ENCODE measurements at regions not wholly inside any gene's neighbourhood (a gene's known extent, or its start where the extent isn't known, plus 50 kb on each side); places are given as distances from the start of the nearest gene placed in this dataset.

DNA sequence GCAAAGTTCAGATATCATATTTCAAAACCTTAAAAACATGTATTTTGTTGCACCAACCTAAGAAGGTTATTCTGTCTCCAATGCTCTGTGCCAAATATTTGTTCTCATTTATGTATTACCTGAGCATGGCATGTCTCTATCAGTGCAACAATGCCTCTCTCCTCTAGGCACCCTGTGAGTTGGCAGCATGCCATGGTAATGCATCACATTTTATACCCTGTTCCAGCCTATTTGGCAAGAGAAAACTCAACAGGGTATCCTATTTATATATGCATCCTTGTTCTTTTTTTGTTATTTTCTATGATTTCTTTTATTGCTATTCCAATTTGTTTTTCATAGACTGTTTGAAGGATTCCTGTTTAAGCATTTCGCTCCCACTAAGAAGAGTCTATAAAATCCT, 126.3 kb upstream of the NRXN1 start:
- DNase-seq: no peak

GRCh38 chr2:51153236-51153635, 121.3 kb upstream of the NRXN1 start:
- no peak for DNase-seq

DNA sequence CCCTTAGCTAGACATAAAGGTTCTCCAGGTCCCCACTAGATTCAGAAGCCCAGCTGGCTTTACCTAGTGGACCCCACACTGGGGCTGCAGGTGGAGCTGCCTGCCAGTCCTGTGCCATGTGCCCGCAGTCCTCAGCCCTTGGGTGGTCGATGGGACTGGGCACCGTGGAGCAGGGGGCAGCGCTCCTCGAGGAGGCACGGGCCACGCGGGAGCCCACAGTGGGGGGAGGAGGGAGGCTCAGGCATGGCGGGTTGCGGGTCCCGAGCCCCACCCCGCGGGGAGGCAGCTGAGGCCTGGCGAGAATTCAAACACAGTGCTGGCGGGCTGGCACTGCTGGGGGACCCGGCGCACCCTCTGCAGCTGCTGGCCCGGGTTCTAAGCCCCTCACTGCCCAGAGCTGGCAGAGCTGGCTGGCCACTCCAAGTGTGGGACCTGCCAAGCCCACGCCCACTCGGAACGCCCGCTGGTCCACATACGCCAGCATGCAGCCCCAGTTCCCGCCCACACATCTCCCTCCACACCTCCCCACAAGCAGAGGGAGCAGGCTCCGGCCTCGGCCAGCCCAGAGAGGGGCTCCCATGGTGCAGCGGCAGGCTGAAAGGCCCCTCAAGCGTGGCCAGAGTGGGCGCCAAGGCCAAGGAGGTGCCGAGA, 119.7 kb upstream of the NRXN1 start:
- no peak for DNase-seq

- no peak for DNase-seq
Measured at GRCh38 chr2:51149725-51150124, 117.8 kb upstream of the NRXN1 start.

DNA sequence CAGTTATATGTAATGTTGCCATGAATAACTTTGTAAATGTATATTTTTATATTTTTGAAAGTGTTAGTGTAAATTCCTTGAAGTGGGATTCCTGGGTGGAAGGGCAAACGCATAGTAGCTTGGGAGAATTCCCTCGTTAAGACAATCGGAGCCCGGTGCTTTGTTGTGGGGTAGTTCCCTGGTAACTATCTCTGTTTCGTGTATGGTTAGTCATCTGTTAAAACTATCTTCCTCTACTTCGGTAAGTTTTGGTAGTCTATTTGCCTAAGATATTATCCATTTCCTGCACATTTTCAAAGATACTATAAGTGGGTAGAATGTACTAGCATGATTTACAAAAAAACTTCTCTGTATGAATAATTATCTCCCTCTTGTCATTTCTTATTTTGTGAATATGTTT, 113.8 kb upstream of the NRXN1 start:
- no peak for DNase-seq

DNA sequence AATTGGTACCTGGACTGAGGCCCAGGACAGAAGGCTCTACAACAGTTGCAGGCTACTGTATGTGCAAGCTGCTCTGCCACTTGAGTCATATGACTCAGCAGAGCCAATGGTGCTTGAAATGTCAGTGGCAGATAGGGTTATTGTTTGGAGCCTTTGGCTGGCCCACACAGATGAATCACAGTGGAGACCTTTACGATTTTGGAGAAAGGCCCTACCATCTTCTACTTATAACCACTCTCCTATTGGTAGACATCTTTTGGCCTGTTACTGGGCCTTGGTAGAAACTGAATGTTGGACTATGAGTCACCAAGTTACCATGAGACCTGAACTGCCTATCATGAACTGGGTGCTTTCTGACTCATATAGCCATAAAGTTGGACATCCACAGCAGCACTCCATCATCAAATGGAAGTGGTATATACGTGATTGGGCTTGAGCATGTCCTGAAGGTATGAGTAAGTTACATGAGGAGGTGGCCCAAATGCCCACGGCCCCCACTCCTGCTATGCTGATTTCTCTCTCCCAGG, 88.9 kb upstream of the NRXN1 start:
- peak; percentile 12 for DNase-seq

- DNase-seq: no peak
Measured at GRCh38 chr2:51111532-51111931, 79.6 kb upstream of the NRXN1 start.

GRCh38 chr2:51108794-51109193, 76.9 kb upstream of the NRXN1 start:
- no peak for DNase-seq

DNA sequence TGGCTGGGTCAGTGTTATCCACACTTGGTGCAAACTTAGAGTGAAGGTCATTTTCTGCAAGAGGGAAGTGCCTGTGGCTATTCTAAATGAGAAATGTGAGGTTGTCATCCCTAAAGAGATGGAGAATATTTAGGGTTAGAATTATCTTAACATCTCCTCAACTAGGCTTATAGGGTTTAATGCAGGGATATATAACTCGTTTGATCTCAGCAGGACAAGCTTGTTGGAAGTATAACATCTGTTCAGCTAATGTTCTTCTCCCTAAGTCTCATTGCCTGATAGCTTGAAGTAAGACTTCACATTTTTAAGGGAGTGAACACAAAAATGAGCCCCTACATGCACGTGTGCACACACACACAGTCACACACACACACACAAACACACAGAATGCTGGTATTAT, 75.9 kb upstream of the NRXN1 start:
- no peak for DNase-seq

- no peak for DNase-seq
Measured at GRCh38 chr2:51105811-51106210, 73.9 kb upstream of the NRXN1 start.

- DNase-seq: peak; percentile 88
Measured at GRCh38 chr2:51103205-51103604, 71.3 kb upstream of the NRXN1 start.

- DNase-seq: no peak
Measured at GRCh38 chr2:51093016-51093415, 61.1 kb upstream of the NRXN1 start.

DNA sequence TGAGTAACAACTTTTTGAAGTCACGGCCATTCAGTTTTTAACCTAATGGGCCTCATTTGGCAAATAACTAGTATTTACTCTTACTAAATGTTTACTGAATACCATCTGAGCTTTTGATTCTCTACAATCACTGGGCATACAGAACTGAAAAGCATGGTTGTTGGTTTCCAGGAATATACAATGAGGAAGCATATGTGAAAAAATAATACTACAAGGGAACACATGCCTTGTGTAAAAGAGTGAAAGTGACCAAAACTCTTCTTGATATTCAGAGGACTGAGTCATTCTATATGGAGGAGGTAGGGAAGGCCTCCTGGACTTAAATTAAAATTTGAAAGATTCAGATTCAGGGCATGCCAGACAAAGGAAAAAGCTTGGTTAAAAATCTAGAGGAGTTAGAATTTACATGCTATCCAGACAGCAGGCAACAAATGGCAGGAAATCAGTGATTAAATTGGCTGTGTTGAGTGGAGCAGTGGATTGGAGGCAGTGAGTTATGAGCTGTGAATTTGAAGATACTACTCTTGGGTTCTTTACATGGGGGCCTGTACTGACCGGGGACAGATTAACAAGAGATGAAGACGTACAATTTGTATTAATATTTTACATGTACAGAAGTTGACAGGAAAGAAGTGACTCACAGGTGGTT, 53.6 kb upstream of the NRXN1 start:
- DNase-seq: no peak

DNA sequence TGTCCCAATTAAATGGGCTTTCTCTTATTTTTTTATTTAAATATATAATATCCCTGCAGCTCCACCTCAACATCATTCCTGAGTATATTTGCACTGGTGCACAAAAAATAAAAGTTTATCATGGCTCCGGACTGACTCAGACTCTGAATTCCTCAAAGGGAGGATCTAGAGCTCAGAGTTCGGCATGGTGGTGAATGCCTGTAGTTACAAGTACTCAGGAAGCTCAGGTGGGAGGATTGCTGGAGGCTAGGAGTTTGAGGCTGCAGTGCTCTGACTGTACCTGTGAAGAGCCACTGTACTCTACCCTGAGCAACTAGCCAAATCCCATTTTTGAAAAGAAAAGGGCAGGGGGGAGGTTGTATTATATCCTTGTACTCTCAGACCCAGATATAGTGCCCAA, 52.8 kb upstream of the NRXN1 start:
- DNase-seq: no peak
